Omental fat pad (tissue), 3 donors: ENCODE measurements at regions not wholly inside any gene's neighbourhood (a gene's known extent, or its start where the extent isn't known, plus 50 kb on each side); places are given as distances from the start of the nearest gene placed in this dataset.

Source experiments
- ATAC-seq: fragments of 150-250 bp; one replicate; pipeline ENCODE4 v1.9.1; 2016; ENCODE audit warnings: mild to moderate bottlenecking, moderate library complexity; ENCODE audit not compliant: low FRiP score
- DNase-seq: peaks from one replicate; pipeline ENCODE4 v3.0.0-alpha.2; 2019; ENCODE audit warnings: low spot score
- CTCF ChIP-seq, 3 donors: fragments of 450-650 bp; IDR thresholded peaks; one replicate each; pipeline ENCODE4 v1.5.1; 2016 to 2017; ENCODE audit warnings: antibody characterized with exemption in 3 of 3, mild to moderate bottlenecking in 3 of 3, moderate library complexity in 2 of 3

- no peak for ATAC-seq
- no peak for TF ChIP-seq CTCF (IDR thresholded peaks at IDR 0.05)
- no peak for DNase-seq
These were observed 468.7 kb upstream of the ID4 start for GRCh38 chr6:19368511-19368910.

DNA sequence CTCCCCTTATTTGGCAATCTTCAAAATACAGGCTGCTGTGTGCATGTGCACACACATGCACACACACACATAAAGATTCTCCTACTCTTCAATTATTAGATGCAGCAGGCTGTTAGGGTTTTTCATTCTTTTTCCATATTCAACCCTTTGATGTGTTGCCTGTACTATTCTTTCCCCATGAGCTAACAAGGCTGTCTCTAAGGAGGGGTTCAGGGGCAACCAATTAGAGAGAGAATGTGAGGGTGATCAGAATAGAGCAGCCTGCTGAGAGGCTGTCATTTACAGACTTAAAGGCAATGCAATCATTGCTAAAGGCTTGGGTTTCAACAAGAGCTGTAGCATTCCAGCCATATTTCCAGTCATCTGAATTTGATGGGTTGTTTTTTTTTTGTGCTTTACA is 467.4 kb upstream of the ID4 start:
- no peak for ATAC-seq
- DNase-seq: no peak
- no peak for TF ChIP-seq CTCF (IDR thresholded peaks at IDR 0.05)

- ATAC-seq (no peak), DNase-seq (no peak)
- TF ChIP-seq CTCF (IDR thresholded peaks at IDR 0.05): no peak
These were observed 466.3 kb upstream of the ID4 start for GRCh38 chr6:19370831-19371230.

GRCh38 chr6:19375613-19376012 is 461.6 kb upstream of the ID4 start:
- ATAC-seq: no peak
- TF ChIP-seq CTCF (IDR thresholded peaks at IDR 0.05): no peak
- no peak for DNase-seq

DNA sequence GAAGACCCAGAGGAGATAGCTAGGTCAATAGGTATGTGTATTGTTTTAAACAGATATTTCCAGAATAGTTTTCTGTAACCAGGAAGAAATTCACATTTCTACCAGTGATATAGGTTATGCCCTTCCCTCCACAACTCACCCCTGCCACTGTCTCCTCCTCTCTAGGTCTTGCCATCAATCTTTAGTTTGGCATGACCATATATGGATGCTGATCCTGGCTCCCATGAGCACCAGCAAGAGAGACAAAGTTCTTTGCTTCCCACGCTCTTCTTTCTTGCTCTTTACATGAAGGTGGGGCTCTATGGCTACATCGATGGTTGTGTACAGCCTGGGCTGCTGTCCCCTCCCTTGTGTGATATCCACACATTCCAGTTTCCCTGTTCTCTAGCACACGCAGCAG is 459.4 kb upstream of the ID4 start:
- ATAC-seq: no peak
- DNase-seq: no peak
- TF ChIP-seq CTCF (IDR thresholded peaks at IDR 0.05): no peak

DNA sequence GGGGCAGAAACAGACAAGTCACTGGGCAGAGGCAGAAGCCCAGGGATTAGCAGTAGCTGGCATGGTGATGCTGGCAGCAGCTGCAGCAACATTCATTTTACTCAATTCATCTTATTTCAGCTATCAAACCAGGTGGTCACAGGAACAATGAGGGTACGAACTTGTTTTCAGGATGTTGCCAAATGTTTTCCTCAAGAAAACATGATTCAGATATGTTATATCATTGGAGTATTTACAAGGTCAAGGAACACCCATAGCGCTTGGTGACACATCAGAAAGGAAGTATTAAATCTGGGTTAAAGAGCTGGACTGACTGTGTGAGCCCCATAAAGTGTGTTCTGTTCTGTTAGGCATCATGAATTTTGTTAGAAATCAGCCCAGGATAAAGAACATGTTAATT is 456.9 kb upstream of the ID4 start:
- ATAC-seq (no peak), DNase-seq (no peak)
- TF ChIP-seq CTCF (IDR thresholded peaks at IDR 0.05): no peak

- DNase-seq (no peak), ATAC-seq (no peak)
- TF ChIP-seq CTCF (IDR thresholded peaks at IDR 0.05): no peak
These were observed 454.5 kb upstream of the ID4 start for GRCh38 chr6:19382676-19383075.
